MM.1S (cell line): ENCODE measurements at regions not wholly inside any gene's neighbourhood (a gene's known extent, or its start where the extent isn't known, plus 50 kb on each side); places are given as distances from the start of the nearest gene placed in this dataset.

Experiments used
- CTCF ChIP-seq: fragments of 300-600 bp; sonication (generic); IDR thresholded peaks from 2 replicates; pipeline ENCODE4 v1.5.1; 2016; ENCODE audit warnings: antibody characterized with exemption, low read length, mixed read lengths
- EZH2 ChIP-seq: fragments of 300-600 bp; sonication (generic); optimal IDR thresholded peaks from 2 replicates; pipeline ENCODE3; 2017; ENCODE audit warnings: low read depth, mild to moderate bottlenecking, antibody characterized with exemption, low read length, mixed read lengths

DNA sequence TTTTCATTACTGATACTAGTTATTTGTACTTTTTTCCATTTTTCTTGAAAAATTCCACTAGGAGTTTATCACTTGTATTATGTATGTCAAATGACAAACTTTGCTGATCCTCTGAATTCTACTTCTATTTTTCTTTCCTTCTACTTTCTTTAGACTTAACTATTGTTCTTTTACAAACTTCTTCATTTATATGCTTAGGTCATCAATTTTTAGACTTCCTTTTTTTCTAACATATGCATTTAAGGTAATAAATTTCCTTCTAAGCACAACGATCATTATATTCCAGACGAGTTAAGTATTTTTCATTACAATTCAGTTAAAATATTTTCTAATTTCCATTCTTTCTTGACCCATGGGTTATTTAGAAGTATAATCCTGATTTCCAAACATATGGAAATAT is 240.8 kb downstream of the NHLRC3 start:
- TF ChIP-seq CTCF: no peak
- TF ChIP-seq EZH2: no peak
